CD4-positive, CD25-positive, alpha-beta regulatory T cell (primary cell): ENCODE measurements at regions not wholly inside any gene's neighbourhood (a gene's known extent, or its start where the extent isn't known, plus 50 kb on each side); places are given as distances from the start of the nearest gene placed in this dataset.

Source experiments
- ATAC-seq, 2 donors: fragments of 150-1000 bp; cut with Tn5 transposase; one replicate each; pipeline ENCODE4 v1.10.0; 2021; ENCODE audit warnings: low read depth in 2 of 2, moderate number of reproducible peaks in 2 of 2, moderate library complexity in 1 of 2
- DNase-seq, 3 donors: peaks; one replicate each; pipeline versions ENCODE4 v3.0.0 to v3.0.0-alpha.2; 2012 to 2022; ENCODE audit warnings: mixed read lengths in 1 of 3
- H3K27ac ChIP-seq: one replicate; pipeline ENCODE4 v1.7.0; 2013; ENCODE audit warnings: mild to moderate bottlenecking, low read length; ENCODE audit not compliant: insufficient read depth, poor library complexity, severe bottlenecking
- H3K27me3 ChIP-seq: one replicate; pipeline ENCODE4 v1.7.0; 2013; ENCODE audit warnings: low read length; ENCODE audit not compliant: control insufficient read depth, insufficient read depth
- H3K36me3 ChIP-seq: one replicate; pipeline ENCODE4 v1.7.0; 2013; ENCODE audit warnings: mild to moderate bottlenecking, low read length, moderate library complexity; ENCODE audit not compliant: control insufficient read depth, insufficient read depth
- H3K4me1 ChIP-seq: 2 replicates; pipeline ENCODE4 v1.7.0; 2013; ENCODE audit warnings: mild to moderate bottlenecking, low read length; ENCODE audit not compliant: insufficient read depth, control insufficient read depth, poor library complexity, severe bottlenecking
- H3K4me3 ChIP-seq: one replicate; pipeline ENCODE4 v1.7.0; 2013; ENCODE audit warnings: low read depth, mild to moderate bottlenecking, low read length, moderate library complexity
- H3K9me3 ChIP-seq, 2 experiments: 1 replicate in 1 of 2; 2 replicates in 1 of 2; pipeline ENCODE4 v1.7.0; 2013; ENCODE audit warnings: low read length in 2 of 2, mild to moderate bottlenecking in 1 of 2, moderate library complexity in 1 of 2; ENCODE audit not compliant: control insufficient read depth in 2 of 2
- H3K27ac Mint-ChIP-seq, 3 donors: one replicate each; pipeline ENCODE4 v1.8.0; 2020 to 2022; ENCODE audit warnings: mild to moderate bottlenecking in 3 of 3, mixed read lengths in 3 of 3, moderate library complexity in 2 of 3
- H3K27me3 Mint-ChIP-seq: one replicate; pipeline ENCODE4 v1.8.0; 2022; ENCODE audit warnings: mild to moderate bottlenecking, mixed read lengths
- H3K36me3 Mint-ChIP-seq: one replicate; pipeline ENCODE4 v1.8.0; 2020; ENCODE audit warnings: mixed read lengths
- H3K4me1 Mint-ChIP-seq, 4 donors: one replicate each; pipeline ENCODE4 v1.8.0; 2020 to 2022; ENCODE audit warnings: mixed read lengths in 4 of 4, mild to moderate bottlenecking in 1 of 4
- H3K4me3 Mint-ChIP-seq, 4 donors: one replicate each; pipeline ENCODE4 v1.8.0; 2020 to 2022; ENCODE audit warnings: mild to moderate bottlenecking in 4 of 4, mixed read lengths in 4 of 4, moderate library complexity in 3 of 4
- H3K9me3 Mint-ChIP-seq, 7 donors: one replicate each; pipeline ENCODE4 v1.8.0; 2020 to 2022; ENCODE audit warnings: mixed read lengths in 7 of 7, mild to moderate bottlenecking in 3 of 7, moderate library complexity in 2 of 7

DNA sequence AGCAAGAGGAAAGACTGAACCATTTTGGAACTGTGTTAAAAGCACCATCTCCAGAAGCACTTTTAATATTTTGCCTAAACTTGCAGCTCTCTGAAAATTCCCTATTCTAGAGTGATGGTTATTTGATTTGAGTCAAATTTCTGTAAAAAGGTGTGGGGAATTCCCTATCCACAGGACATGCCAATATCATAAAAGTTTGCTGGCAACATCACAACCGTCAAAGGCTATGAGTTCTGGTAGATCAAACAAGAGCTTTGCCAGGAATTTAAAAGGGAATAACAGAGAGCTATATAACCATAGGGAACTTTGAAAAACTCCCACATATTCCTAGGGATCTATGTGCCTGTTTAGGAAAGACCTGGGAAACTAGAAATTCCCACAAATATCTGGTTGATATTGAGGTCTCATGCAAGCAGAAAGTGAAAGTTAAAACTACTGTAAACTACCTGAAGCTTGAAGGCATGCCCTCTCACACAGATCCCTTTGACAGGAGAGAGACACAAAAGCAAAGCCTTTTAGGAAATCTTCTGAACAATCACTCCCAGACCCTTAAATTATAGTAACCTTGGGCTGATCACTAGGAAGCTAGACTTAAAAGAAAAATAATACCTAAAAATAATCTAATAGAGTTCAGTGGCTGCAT is 549.9 kb downstream of the ANXA1 start:
- Histone ChIP-seq H3K9me3 (no peaks in the 10 kb centered on the region), H3K27ac (no peak overlapping the region), H3K4me1 (no peaks in the 10 kb centered on the region), H3K27me3 (no peaks in the 10 kb centered on the region), H3K36me3 (no peaks in the 10 kb centered on the region), H3K4me3 (no peak overlapping the region)
- ATAC-seq (no peak), DNase-seq (no peak)
- Mint-ChIP-seq H3K9me3 (peaks cover 0 to 5% (median 2%) of the 10 kb centered on the region in 7 donors), H3K4me3 (no peak overlapping the region), H3K27ac (no peak overlapping the region), H3K27me3 (no peaks in the 10 kb centered on the region), H3K36me3 (no peaks in the 10 kb centered on the region), H3K4me1 (no peaks in the 10 kb centered on the region)

DNA sequence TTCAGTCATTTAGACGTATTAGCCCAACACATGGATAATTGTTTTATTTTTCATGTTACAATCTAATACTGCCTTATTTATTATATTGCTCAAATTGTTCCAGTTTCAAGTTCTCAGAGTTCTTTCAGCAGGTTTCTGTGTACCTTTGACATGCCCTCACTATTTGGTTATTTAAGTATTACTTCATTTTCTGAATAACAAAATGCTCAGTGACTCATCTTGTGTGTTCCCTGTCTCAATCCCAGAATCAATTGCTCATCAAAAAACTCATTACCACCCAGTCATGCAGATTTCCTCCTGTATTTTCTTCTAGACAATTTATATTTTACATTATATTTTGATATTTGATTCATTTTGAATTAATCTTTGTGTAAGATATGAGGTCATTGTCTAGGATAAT is 562.6 kb downstream of the ANXA1 start:
- H3K4me3 Mint-ChIP-seq: no peak overlapping the region
- Histone ChIP-seq H3K4me1 (no peaks in the 10 kb centered on the region), H3K27me3 (no peaks in the 10 kb centered on the region), H3K27ac (no peak overlapping the region), H3K36me3 (no peaks in the 10 kb centered on the region), H3K4me3 (no peak overlapping the region), H3K9me3 (no peaks in the 10 kb centered on the region)
- DNase-seq: no peak
- H3K27me3 Mint-ChIP-seq: no peaks in the 10 kb centered on the region
- H3K27ac Mint-ChIP-seq: no peak overlapping the region
- ATAC-seq: no peak
- H3K36me3 Mint-ChIP-seq: no peaks in the 10 kb centered on the region
- H3K9me3 Mint-ChIP-seq: peaks cover 0 to 24% (median 2%) of the 10 kb centered on the region in 7 donors
- H3K4me1 Mint-ChIP-seq: no peaks in the 10 kb centered on the region

DNA sequence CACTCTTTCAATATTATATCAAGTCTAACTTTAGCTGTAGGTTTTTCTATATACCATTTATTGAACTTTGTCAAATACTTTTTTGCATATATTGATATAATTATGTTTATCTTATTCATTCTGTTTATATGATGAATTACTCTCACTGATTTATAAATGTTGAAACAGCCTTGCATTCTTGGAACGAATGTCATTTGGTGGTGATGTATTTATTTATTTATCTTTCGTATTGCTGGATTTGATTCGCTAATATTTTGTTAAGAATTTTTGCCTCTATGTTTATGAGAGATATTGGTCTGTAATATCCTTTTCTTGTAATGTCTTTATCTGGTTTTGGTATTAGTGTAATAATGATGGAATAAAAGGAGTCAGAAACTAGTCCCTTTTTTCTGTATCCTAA is 563.9 kb downstream of the ANXA1 start:
- Mint-ChIP-seq H3K27me3 (no peaks in the 10 kb centered on the region), H3K9me3 (peaks cover 0 to 24% (median 2%) of the 10 kb centered on the region in 7 donors), H3K36me3 (no peaks in the 10 kb centered on the region), H3K4me3 (no peak overlapping the region), H3K4me1 (no peaks in the 10 kb centered on the region), H3K27ac (no peak overlapping the region)
- Histone ChIP-seq H3K27me3 (no peaks in the 10 kb centered on the region), H3K36me3 (no peaks in the 10 kb centered on the region), H3K9me3 (no peaks in the 10 kb centered on the region), H3K4me1 (no peaks in the 10 kb centered on the region), H3K27ac (no peak overlapping the region), H3K4me3 (no peak overlapping the region)
- DNase-seq (no peak), ATAC-seq (no peak)

DNA sequence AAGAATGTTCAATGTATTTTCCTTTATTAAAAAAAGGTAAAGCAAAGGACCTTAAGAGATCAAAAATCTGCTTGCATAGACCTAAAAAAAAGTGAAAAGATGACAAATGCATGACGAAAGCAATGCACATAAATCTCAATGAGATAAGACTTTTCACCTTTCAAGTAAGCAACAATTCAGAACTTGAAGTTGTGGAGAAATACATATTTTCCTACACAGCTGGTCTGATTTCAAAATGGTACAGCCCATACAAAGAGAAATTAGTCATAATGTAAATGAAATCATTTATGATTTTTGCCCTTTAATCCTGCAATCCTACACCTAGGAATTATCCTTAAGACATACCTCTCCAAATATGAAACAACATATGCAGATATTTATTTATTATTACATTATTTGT is 568.0 kb downstream of the ANXA1 start:
- H3K27ac Mint-ChIP-seq: no peak overlapping the region
- ATAC-seq (no peak), DNase-seq (no peak)
- Histone ChIP-seq H3K27me3 (no peaks in the 10 kb centered on the region), H3K4me1 (no peaks in the 10 kb centered on the region), H3K36me3 (no peaks in the 10 kb centered on the region), H3K4me3 (no peak overlapping the region), H3K27ac (no peak overlapping the region), H3K9me3 (no peaks in the 10 kb centered on the region)
- no peaks in the 10 kb centered on the region for H3K27me3 Mint-ChIP-seq
- H3K4me1 Mint-ChIP-seq: no peaks in the 10 kb centered on the region
- H3K36me3 Mint-ChIP-seq: no peaks in the 10 kb centered on the region
- H3K9me3 Mint-ChIP-seq: peaks cover 0 to 20% (median 2%) of the 10 kb centered on the region in 7 donors
- H3K4me3 Mint-ChIP-seq: no peak overlapping the region

DNA sequence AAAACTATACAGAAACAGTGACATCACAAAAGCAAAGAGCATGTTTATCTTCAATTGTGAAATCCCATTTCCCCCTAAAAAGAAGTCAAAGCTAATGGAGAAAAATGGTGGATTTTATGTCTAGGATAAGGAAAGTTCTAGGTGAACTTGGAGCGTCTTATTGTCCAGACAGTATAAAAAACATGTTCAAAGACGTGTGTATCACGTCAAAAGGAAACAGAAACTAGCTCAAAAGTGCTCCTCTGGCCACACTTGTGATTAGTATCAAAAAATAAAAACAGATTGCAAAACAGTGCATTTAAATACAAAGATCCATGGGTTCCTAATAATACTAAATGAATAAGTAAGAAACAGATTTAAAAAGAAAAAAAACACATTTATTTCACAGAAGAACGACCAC is 568.9 kb downstream of the ANXA1 start:
- no peak overlapping the region for H3K27ac Mint-ChIP-seq
- no peak for ATAC-seq
- no peaks in the 10 kb centered on the region for H3K4me1 ChIP-seq
- DNase-seq: no peak
- H3K36me3 Mint-ChIP-seq: no peaks in the 10 kb centered on the region
- H3K27ac ChIP-seq: no peak overlapping the region
- no peaks in the 10 kb centered on the region for H3K36me3 ChIP-seq
- no peaks in the 10 kb centered on the region for H3K27me3 ChIP-seq
- H3K9me3 Mint-ChIP-seq: peaks cover 0 to 14% (median 2%) of the 10 kb centered on the region in 7 donors
- no peaks in the 10 kb centered on the region for H3K27me3 Mint-ChIP-seq
- H3K9me3 ChIP-seq: no peaks in the 10 kb centered on the region
- H3K4me3 ChIP-seq: no peak overlapping the region
- H3K4me1 Mint-ChIP-seq: no peaks in the 10 kb centered on the region
- H3K4me3 Mint-ChIP-seq: no peak overlapping the region

DNA sequence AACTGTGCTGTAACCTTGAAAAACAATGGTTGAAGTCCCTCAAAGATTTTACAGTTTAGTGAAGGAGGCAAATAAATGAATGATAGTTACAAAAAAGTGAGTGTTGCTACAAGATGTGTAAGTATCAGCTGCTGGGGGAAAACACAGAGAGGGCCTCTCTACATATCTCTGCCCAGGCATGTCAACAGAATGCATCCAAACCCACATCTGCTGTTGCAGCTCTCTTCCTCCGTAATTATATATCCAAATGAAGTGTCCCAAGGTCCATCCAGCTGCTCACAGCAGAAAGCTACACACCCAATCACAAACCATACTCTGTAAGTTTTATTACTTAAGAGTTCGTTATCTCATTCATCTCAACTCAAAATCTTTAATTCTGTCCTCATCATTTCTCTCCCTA is 584.6 kb downstream of the ANXA1 start:
- Histone ChIP-seq H3K4me3 (no peak overlapping the region), H3K9me3 (no peaks in the 10 kb centered on the region), H3K27me3 (no peaks in the 10 kb centered on the region), H3K36me3 (no peaks in the 10 kb centered on the region), H3K4me1 (no peaks in the 10 kb centered on the region), H3K27ac (no peak overlapping the region)
- DNase-seq (no peak), ATAC-seq (no peak)
- Mint-ChIP-seq H3K27me3 (no peaks in the 10 kb centered on the region), H3K9me3 (peaks cover 2 to 12% (median 3%) of the 10 kb centered on the region in 7 donors), H3K4me3 (no peak overlapping the region), H3K36me3 (no peaks in the 10 kb centered on the region), H3K4me1 (peaks cover 0 to 5% (median 0%) of the 10 kb centered on the region in 4 donors), H3K27ac (no peak overlapping the region)

DNA sequence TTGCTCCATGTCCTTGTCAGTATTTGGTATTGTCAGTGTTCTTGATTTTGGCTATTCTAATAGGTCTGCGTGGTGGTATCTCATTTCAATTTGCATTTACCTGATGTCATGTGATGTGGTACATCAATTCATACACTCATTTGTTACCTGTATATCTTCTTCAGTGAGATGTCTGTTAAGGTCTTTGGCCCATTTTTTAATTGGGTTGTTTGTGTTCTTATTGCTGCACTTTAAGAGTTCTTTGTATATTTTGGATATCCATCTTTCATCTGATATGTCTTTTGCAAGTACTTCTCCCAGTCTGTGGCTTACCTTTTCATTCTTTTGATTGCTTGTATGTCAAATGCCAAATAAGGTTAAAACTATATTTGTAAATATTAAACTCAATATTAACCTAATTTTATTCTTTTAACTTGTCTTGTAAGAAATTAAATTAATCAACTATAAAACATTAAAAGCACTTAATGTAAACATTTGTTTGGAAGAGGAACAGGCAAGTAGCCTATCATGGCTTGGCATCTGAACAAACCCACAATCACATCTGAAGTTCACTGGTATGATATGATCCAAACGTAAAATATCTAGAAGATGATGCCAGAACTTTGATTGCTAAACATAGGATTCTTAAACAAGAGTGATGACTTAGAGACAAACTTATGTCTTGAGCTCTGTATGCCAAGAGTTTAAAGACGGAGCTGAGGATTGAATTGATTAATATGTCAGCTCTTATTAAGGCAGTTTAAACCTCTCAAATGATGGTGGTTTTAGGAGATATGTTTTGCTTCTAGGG is 587.3 kb downstream of the ANXA1 start:
- DNase-seq: no peak
- H3K36me3 Mint-ChIP-seq: no peaks in the 10 kb centered on the region
- Histone ChIP-seq H3K27ac (no peak overlapping the region), H3K4me1 (no peaks in the 10 kb centered on the region), H3K27me3 (no peaks in the 10 kb centered on the region), H3K36me3 (no peaks in the 10 kb centered on the region), H3K4me3 (no peak overlapping the region), H3K9me3 (no peaks in the 10 kb centered on the region)
- no peak for ATAC-seq
- peaks cover 2 to 8% (median 4%) of the 10 kb centered on the region in 7 donors for H3K9me3 Mint-ChIP-seq
- H3K4me1 Mint-ChIP-seq: no peaks in the 10 kb centered on the region
- H3K27me3 Mint-ChIP-seq: no peaks in the 10 kb centered on the region
- H3K27ac Mint-ChIP-seq: no peak overlapping the region
- H3K4me3 Mint-ChIP-seq: no peak overlapping the region

DNA sequence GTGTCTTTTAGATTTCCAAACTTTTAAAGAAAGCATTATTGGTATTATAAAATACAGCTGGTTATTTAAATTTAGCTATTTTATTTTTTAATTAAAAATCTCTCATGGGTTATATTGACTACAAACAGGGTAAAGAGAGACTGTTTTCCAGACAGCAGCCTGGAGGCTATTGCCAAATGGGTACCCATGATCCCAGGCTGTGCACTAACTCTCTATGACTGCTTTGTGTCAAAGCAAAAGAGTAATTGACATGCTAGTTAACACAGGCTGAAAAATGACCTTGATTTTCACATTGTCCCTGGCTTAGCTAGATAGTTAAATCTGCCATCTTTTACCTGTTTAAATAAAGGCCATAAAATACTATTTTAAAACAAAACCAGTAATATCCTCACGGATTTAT is 589.7 kb downstream of the ANXA1 start:
- no peaks in the 10 kb centered on the region for H3K36me3 ChIP-seq
- Mint-ChIP-seq H3K4me3 (no peak overlapping the region), H3K9me3 (peaks cover 2 to 13% (median 4%) of the 10 kb centered on the region in 7 donors), H3K27me3 (no peaks in the 10 kb centered on the region), H3K27ac (no peak overlapping the region), H3K36me3 (no peaks in the 10 kb centered on the region), H3K4me1 (no peaks in the 10 kb centered on the region)
- no peak overlapping the region for H3K27ac ChIP-seq
- H3K4me3 ChIP-seq: no peak overlapping the region
- H3K27me3 ChIP-seq: no peaks in the 10 kb centered on the region
- no peaks in the 10 kb centered on the region for H3K4me1 ChIP-seq
- no peak for ATAC-seq
- no peaks in the 10 kb centered on the region for H3K9me3 ChIP-seq
- no peak for DNase-seq
